ENCODE measurements at regions not wholly inside any gene's neighbourhood (a gene's known extent, or its start where the extent isn't known, plus 50 kb on each side); places are given as distances from the start of the nearest gene placed in this dataset.

GRCh38 chr2:200054681-200055468 is 99.5 kb downstream of the MAIP1 start:
- no peak overlapping the region for H3K27ac ChIP-seq
- TF ChIP-seq CTCF (IDR thresholded peaks at IDR 0.05), result no peak
- no peak for TF ChIP-seq ZFX (IDR thresholded peaks at IDR 0.05; ENCODE audit: borderline replicate concordance)

GRCh38 chr2:200056105-200056504 is 100.7 kb downstream of the MAIP1 start:
- TF ChIP-seq ZFX (IDR thresholded peaks at IDR 0.05; ENCODE audit: borderline replicate concordance) (no peak), CTCF (IDR thresholded peaks at IDR 0.05) (no peak)
- H3K27ac ChIP-seq, result no peak overlapping the region

GRCh38 chr2:200063155-200063554 is 107.8 kb downstream of the MAIP1 start:
- no peak overlapping the region for H3K27ac ChIP-seq
- TF ChIP-seq CTCF (IDR thresholded peaks at IDR 0.05) (no peak), ZFX (IDR thresholded peaks at IDR 0.05; ENCODE audit: borderline replicate concordance) (no peak)

- TF ChIP-seq CTCF (IDR thresholded peaks at IDR 0.05) (no peak), ZFX (IDR thresholded peaks at IDR 0.05; ENCODE audit: borderline replicate concordance) (no peak)
- no peak overlapping the region for H3K27ac ChIP-seq
Measured at GRCh38 chr2:200064879-200065278, 109.5 kb downstream of the MAIP1 start.

- TF ChIP-seq CTCF (IDR thresholded peaks at IDR 0.05) (no peak), ZFX (IDR thresholded peaks at IDR 0.05; ENCODE audit: borderline replicate concordance) (no peak)
- H3K27ac ChIP-seq, result no peak overlapping the region
Measured at GRCh38 chr2:200065477-200065876, 110.1 kb downstream of the MAIP1 start.

GRCh38 chr2:200066417-200066816 is 111.0 kb downstream of the MAIP1 start:
- TF ChIP-seq CTCF (IDR thresholded peaks at IDR 0.05) (no peak), ZFX (IDR thresholded peaks at IDR 0.05; ENCODE audit: borderline replicate concordance) (no peak)
- no peak overlapping the region for H3K27ac ChIP-seq

- TF ChIP-seq CTCF (IDR thresholded peaks at IDR 0.05) (no peak), ZFX (IDR thresholded peaks at IDR 0.05; ENCODE audit: borderline replicate concordance) (no peak)
- H3K27ac ChIP-seq, result no peak overlapping the region
Measured at GRCh38 chr2:200068642-200069041, 113.3 kb downstream of the MAIP1 start.
